Stimulated activated effector memory CD8-positive, alpha-beta T cell treated with anti-CD3 and anti-CD28 coated beads, Interleukin-12 subunit alpha, Interleukin-12 subunit beta, amount 100 ng/mL, for 72 hours (primary cell): ENCODE measurements at regions not wholly inside any gene's neighbourhood (a gene's known extent, or its start where the extent isn't known, plus 50 kb on each side); places are given as distances from the start of the nearest gene placed in this dataset.

Experiments used
- ATAC-seq: fragments of 150-1000 bp; cut with Tn5 transposase; 2 replicates; pipeline ENCODE4 v1.10.0; 2021
- DNase-seq, 2 donors: peaks; one replicate each; pipeline ENCODE4 v3.0.0; 2021 to 2022; ENCODE audit warnings: low spot score in 2 of 2
- H3K27ac Mint-ChIP-seq: one replicate; pipeline ENCODE4 v1.8.0; 2022; ENCODE audit warnings: mild to moderate bottlenecking, mixed read lengths
- H3K36me3 Mint-ChIP-seq: one replicate; pipeline ENCODE4 v1.8.0; 2022; ENCODE audit warnings: mild to moderate bottlenecking, mixed read lengths
- H3K4me1 Mint-ChIP-seq: one replicate; pipeline ENCODE4 v1.8.0; 2022; ENCODE audit warnings: mixed read lengths
- H3K4me3 Mint-ChIP-seq: one replicate; pipeline ENCODE4 v1.8.0; 2022; ENCODE audit warnings: mild to moderate bottlenecking, mixed read lengths
- H3K9me3 Mint-ChIP-seq: one replicate; pipeline ENCODE4 v1.8.0; 2022; ENCODE audit warnings: mixed read lengths

- peaks cover 2% of the 10 kb centered on the region for H3K9me3 Mint-ChIP-seq
- ATAC-seq (no peak), DNase-seq (no peak)
- no peaks in the 10 kb centered on the region for H3K36me3 Mint-ChIP-seq
- no peak overlapping the region for H3K4me3 Mint-ChIP-seq
- H3K4me1 Mint-ChIP-seq: no peaks in the 10 kb centered on the region
- no peak overlapping the region for H3K27ac Mint-ChIP-seq
Observed at GRCh38 chr20:39823224-39823623, 861.1 kb downstream of the DHX35 start.

- Mint-ChIP-seq H3K4me1 (no peaks in the 10 kb centered on the region), H3K9me3 (peaks cover 2% of the 10 kb centered on the region), H3K36me3 (no peaks in the 10 kb centered on the region), H3K27ac (no peak overlapping the region), H3K4me3 (no peak overlapping the region)
- no peak for DNase-seq
- ATAC-seq: no peak
Observed at GRCh38 chr20:39822667-39823066, 860.5 kb downstream of the DHX35 start.

- no peak for ATAC-seq
- no peak overlapping the region for H3K4me3 Mint-ChIP-seq
- H3K9me3 Mint-ChIP-seq: no peaks in the 10 kb centered on the region
- no peaks in the 10 kb centered on the region for H3K4me1 Mint-ChIP-seq
- H3K27ac Mint-ChIP-seq: no peak overlapping the region
- no peaks in the 10 kb centered on the region for H3K36me3 Mint-ChIP-seq
- DNase-seq: no peak
Observed at GRCh38 chr20:39813190-39813829, 851.2 kb downstream of the DHX35 start.

GRCh38 chr20:39812116-39812515, 850.0 kb downstream of the DHX35 start:
- Mint-ChIP-seq H3K36me3 (no peaks in the 10 kb centered on the region), H3K9me3 (no peaks in the 10 kb centered on the region), H3K27ac (no peak overlapping the region), H3K4me3 (no peak overlapping the region), H3K4me1 (no peaks in the 10 kb centered on the region)
- DNase-seq (no peak), ATAC-seq (no peak)

- H3K36me3 Mint-ChIP-seq: no peaks in the 10 kb centered on the region
- ATAC-seq (no peak), DNase-seq (no peak)
- H3K4me3 Mint-ChIP-seq: no peak overlapping the region
- H3K4me1 Mint-ChIP-seq: no peaks in the 10 kb centered on the region
- H3K9me3 Mint-ChIP-seq: no peaks in the 10 kb centered on the region
- no peak overlapping the region for H3K27ac Mint-ChIP-seq
Observed at GRCh38 chr20:39810309-39810708, 848.2 kb downstream of the DHX35 start.

GRCh38 chr20:39808613-39809012, 846.5 kb downstream of the DHX35 start:
- Mint-ChIP-seq H3K4me1 (no peaks in the 10 kb centered on the region), H3K9me3 (no peaks in the 10 kb centered on the region), H3K4me3 (no peak overlapping the region), H3K27ac (no peak overlapping the region), H3K36me3 (no peaks in the 10 kb centered on the region)
- ATAC-seq (no peak), DNase-seq (no peak)

- H3K9me3 Mint-ChIP-seq: peaks cover 3% of the 10 kb centered on the region
- H3K27ac Mint-ChIP-seq: no peak overlapping the region
- H3K4me3 Mint-ChIP-seq: no peak overlapping the region
- no peak for ATAC-seq
- DNase-seq: no peak
- no peaks in the 10 kb centered on the region for H3K4me1 Mint-ChIP-seq
- H3K36me3 Mint-ChIP-seq: no peaks in the 10 kb centered on the region
Observed at GRCh38 chr20:39800548-39800947, 838.4 kb downstream of the DHX35 start.

GRCh38 chr20:39800111-39800510, 838.0 kb downstream of the DHX35 start:
- Mint-ChIP-seq H3K36me3 (no peaks in the 10 kb centered on the region), H3K4me3 (no peak overlapping the region), H3K27ac (no peak overlapping the region), H3K4me1 (no peaks in the 10 kb centered on the region), H3K9me3 (peaks cover 3% of the 10 kb centered on the region)
- DNase-seq (no peak), ATAC-seq (no peak)

GRCh38 chr20:39799366-39799965, 837.3 kb downstream of the DHX35 start:
- Mint-ChIP-seq H3K27ac (no peak overlapping the region), H3K36me3 (no peaks in the 10 kb centered on the region), H3K9me3 (peaks cover 3% of the 10 kb centered on the region), H3K4me1 (no peaks in the 10 kb centered on the region), H3K4me3 (no peak overlapping the region)
- ATAC-seq: no peak
- DNase-seq: no peak

GRCh38 chr20:39795401-39796272, 833.5 kb downstream of the DHX35 start:
- H3K9me3 Mint-ChIP-seq: peaks cover 6% of the 10 kb centered on the region
- H3K27ac Mint-ChIP-seq: no peak overlapping the region
- ATAC-seq (no peak), DNase-seq (no peak)
- no peak overlapping the region for H3K4me3 Mint-ChIP-seq
- H3K4me1 Mint-ChIP-seq: no peaks in the 10 kb centered on the region
- no peaks in the 10 kb centered on the region for H3K36me3 Mint-ChIP-seq

- Mint-ChIP-seq H3K9me3 (peaks cover 4% of the 10 kb centered on the region), H3K4me1 (no peaks in the 10 kb centered on the region), H3K36me3 (no peaks in the 10 kb centered on the region), H3K4me3 (no peak overlapping the region), H3K27ac (no peak overlapping the region)
- ATAC-seq (no peak), DNase-seq (no peak)
Observed at GRCh38 chr20:39792334-39792733, 830.2 kb downstream of the DHX35 start.

- no peaks in the 10 kb centered on the region for H3K4me1 Mint-ChIP-seq
- H3K27ac Mint-ChIP-seq: no peak overlapping the region
- no peak for ATAC-seq
- peaks cover 4% of the 10 kb centered on the region for H3K9me3 Mint-ChIP-seq
- DNase-seq: no peak
- no peaks in the 10 kb centered on the region for H3K36me3 Mint-ChIP-seq
- no peak overlapping the region for H3K4me3 Mint-ChIP-seq
Observed at GRCh38 chr20:39789411-39789810, 827.3 kb downstream of the DHX35 start.

GRCh38 chr20:39785252-39785917, 823.2 kb downstream of the DHX35 start:
- ATAC-seq (no peak), DNase-seq (no peak)
- no peaks in the 10 kb centered on the region for H3K4me1 Mint-ChIP-seq
- H3K9me3 Mint-ChIP-seq: peaks cover 7% of the 10 kb centered on the region
- no peaks in the 10 kb centered on the region for H3K36me3 Mint-ChIP-seq
- H3K27ac Mint-ChIP-seq: no peak overlapping the region
- no peak overlapping the region for H3K4me3 Mint-ChIP-seq

GRCh38 chr20:39784693-39785092, 822.5 kb downstream of the DHX35 start:
- Mint-ChIP-seq H3K36me3 (no peaks in the 10 kb centered on the region), H3K4me3 (no peak overlapping the region), H3K4me1 (no peaks in the 10 kb centered on the region), H3K9me3 (peaks cover 10% of the 10 kb centered on the region), H3K27ac (no peak overlapping the region)
- ATAC-seq (no peak), DNase-seq (no peak)

- Mint-ChIP-seq H3K9me3 (peaks cover 8% of the 10 kb centered on the region), H3K27ac (no peak overlapping the region), H3K4me1 (no peaks in the 10 kb centered on the region), H3K4me3 (no peak overlapping the region), H3K36me3 (no peaks in the 10 kb centered on the region)
- ATAC-seq: no peak
- no peak for DNase-seq
Observed at GRCh38 chr20:39778847-39779604, 816.9 kb downstream of the DHX35 start.
